NK-92 treated with Interleukin-12 subunit alpha and Interleukin-12 subunit beta, amount 100 ng/mL, for 24 hours (cell line): ENCODE measurements at regions not wholly inside any gene's neighbourhood (a gene's known extent, or its start where the extent isn't known, plus 50 kb on each side); places are given as distances from the start of the nearest gene placed in this dataset.

Experiments used
- DNase-seq: peaks from one replicate; lab custom pipeline; 2025; lab: John Stamatoyannopoulos, UW

- no peak for DNase-seq
Observed at GRCh38 chr5:58069016-58069705, 390.7 kb downstream of the PLK2 start.

- no peak for DNase-seq
Observed at GRCh38 chr5:58066557-58066956, 393.3 kb downstream of the PLK2 start.

GRCh38 chr5:58066076-58066475 lies 393.8 kb downstream of the PLK2 start:
- DNase-seq: no peak

- DNase-seq: no peak
Observed at GRCh38 chr5:58064801-58065200, 395.1 kb downstream of the PLK2 start.

- no peak for DNase-seq
Observed at GRCh38 chr5:58060996-58061395, 398.9 kb downstream of the PLK2 start.

- DNase-seq: no peak
Observed at GRCh38 chr5:58057324-58057723, 402.6 kb downstream of the PLK2 start.

- no peak for DNase-seq
Observed at GRCh38 chr5:58056546-58056945, 403.3 kb downstream of the PLK2 start.

GRCh38 chr5:58054018-58054417 lies 405.9 kb downstream of the PLK2 start:
- no peak for DNase-seq

- DNase-seq: no peak
Observed at GRCh38 chr5:58048954-58049353, 410.9 kb downstream of the PLK2 start.

GRCh38 chr5:58048185-58048925 lies 411.5 kb downstream of the PLK2 start:
- no peak for DNase-seq

- no peak for DNase-seq
Observed at GRCh38 chr5:58046371-58046770, 413.5 kb downstream of the PLK2 start.

GRCh38 chr5:58044166-58044565 lies 415.7 kb downstream of the PLK2 start:
- no peak for DNase-seq

- no peak for DNase-seq
Observed at GRCh38 chr5:58043032-58043945, 416.6 kb downstream of the PLK2 start.

- DNase-seq: no peak
Observed at GRCh38 chr5:58041884-58042283, 418.0 kb downstream of the PLK2 start.

GRCh38 chr5:58040846-58041245 lies 419.0 kb downstream of the PLK2 start:
- DNase-seq: no peak

- DNase-seq: no peak
Observed at GRCh38 chr5:58040044-58040443, 419.8 kb downstream of the PLK2 start.

- DNase-seq: no peak
Observed at GRCh38 chr5:58037899-58038298, 422.0 kb downstream of the PLK2 start.

GRCh38 chr5:58025809-58026208 lies 434.1 kb downstream of the PLK2 start:
- DNase-seq: no peak

- no peak for DNase-seq
Observed at GRCh38 chr5:58024151-58024550, 435.7 kb downstream of the PLK2 start.

GRCh38 chr5:58022055-58022454 lies 437.8 kb downstream of the PLK2 start:
- no peak for DNase-seq

- no peak for DNase-seq
Observed at GRCh38 chr5:58021466-58021865, 438.4 kb downstream of the PLK2 start.

GRCh38 chr5:58019614-58020013 lies 440.3 kb downstream of the PLK2 start:
- no peak for DNase-seq

- no peak for DNase-seq
Observed at GRCh38 chr5:58018016-58018415, 441.9 kb downstream of the PLK2 start.
